HepG2 (cell line): ENCODE measurements at regions not wholly inside any gene's neighbourhood (a gene's known extent, or its start where the extent isn't known, plus 50 kb on each side); places are given as distances from the start of the nearest gene placed in this dataset.

Experiments used
- ATAC-seq: fragments of 200-7000 bp; cut with Tn5 transposase; 3 replicates; pipeline ENCODE4 v1.9.1; 2020; ENCODE audit warnings: mild to moderate bottlenecking, moderate library complexity
- BruUV-seq: library from RNA; stranded (reverse); fragments of 400-500 nt; replicated peaks from 2 replicates; lab custom pipeline; 2021; lab: Mats Ljungman, UMichigan
- CTCF ChIA-PET: fragments of 300-600 bp; formaldehyde crosslinking; extraction: SDS; loops from one replicate; lab custom pipeline; 2021; ENCODE audit warnings: low total read pairs, inconsistent platforms, low intra/inter-chr PET ratio; lab: Yijun Ruan, JAX
- POLR2A ChIA-PET: fragments of 350-600 bp; sonication (Branson Sonifier 250); formaldehyde crosslinking; loops from one replicate; lab custom pipeline; 2020; ENCODE audit warnings: antibody characterized with exemption, inconsistent platforms; lab: Yijun Ruan, JAX
- DNase-seq: peaks from one replicate; pipeline ENCODE4 v3.0.0-alpha.2; 2015; ENCODE audit warnings: low spot score
- FAIRE-seq: peaks from 3 replicates; lab custom pipeline; 2011; peaks lifted over from hg19 to GRCh38; lab: Jason Lieb, UNC
- H2AFZ ChIP-seq: one replicate; pipeline ENCODE4 v1.6.1; 2011; ENCODE audit warnings: low read length, inconsistent platforms
- H3K27ac ChIP-seq: fragments of 300-600 bp; 3 replicates; pipeline ENCODE4 v1.8.0; 2011; ENCODE audit warnings: mixed run types, mild to moderate bottlenecking, mixed read lengths, low read length, inconsistent platforms; ENCODE audit not compliant: insufficient read depth; ENCODE audit errors: extremely low read length
- H3K27me3 ChIP-seq, 2 experiments: fragments of 200-600 bp in 1 of 2; 2 replicates in 1 of 2; 3 replicates in 1 of 2; pipeline versions ENCODE4 v1.6.0 to v1.8.0; 2011; ENCODE audit warnings: low read length in 2 of 2, mild to moderate bottlenecking in 2 of 2, moderate library complexity in 2 of 2, inconsistent platforms in 1 of 2; ENCODE audit not compliant: insufficient read depth in 2 of 2, control insufficient read depth in 1 of 2
- H3K36me3 ChIP-seq, 2 experiments: fragments of 200-600 bp in 1 of 2; replicated peaks in 1 of 2; 2 replicates in 1 of 2; 3 replicates in 1 of 2; pipeline versions ENCODE4 v1.5.1 to v1.8.0; 2011; ENCODE audit warnings: low read length in 2 of 2, inconsistent platforms in 1 of 2; ENCODE audit not compliant: insufficient read depth in 2 of 2, control insufficient read depth in 1 of 2
- H3K4me1 ChIP-seq: 2 replicates; pipeline ENCODE4 v1.5.1; 2012; ENCODE audit warnings: low read length, inconsistent platforms; ENCODE audit not compliant: insufficient read depth
- H3K4me2 ChIP-seq: 2 replicates; pipeline ENCODE4 v1.6.0; 2011; ENCODE audit warnings: low read depth, low read length, inconsistent platforms
- H3K4me3 ChIP-seq, 3 experiments: fragments of 200-600 bp in 1 of 3; sonication (generic), shearing (Covaris generic) in 1 of 3; replicated peaks in 1 of 3; 2 replicates each; pipeline ENCODE4 v1.5.1; 2011 to 2016; ENCODE audit warnings: low read length in 3 of 3, inconsistent platforms in 2 of 3, low read depth in 2 of 3, mild to moderate bottlenecking in 2 of 3, control low read depth in 1 of 3, mixed read lengths in 1 of 3; ENCODE audit not compliant: insufficient read depth in 1 of 3
- H3K79me2 ChIP-seq: one replicate; pipeline ENCODE4 v1.6.1; 2011; ENCODE audit warnings: low read length, inconsistent platforms; ENCODE audit not compliant: insufficient read depth
- H3K9ac ChIP-seq: 2 replicates; pipeline ENCODE4 v1.6.0; 2011; ENCODE audit warnings: mild to moderate bottlenecking, low read depth, low read length, inconsistent platforms; ENCODE audit not compliant: insufficient read depth
- H3K9me3 ChIP-seq: 2 replicates; pipeline ENCODE4 v1.5.1; 2012; ENCODE audit warnings: mild to moderate bottlenecking, low read length
- H4K20me1 ChIP-seq: 2 replicates; pipeline ENCODE4 v1.6.0; 2011; ENCODE audit warnings: inconsistent platforms, mild to moderate bottlenecking, low read length, moderate library complexity; ENCODE audit not compliant: insufficient read depth
- GFI1 ChIP-seq: sonication (generic); formaldehyde crosslinking; IDR thresholded peaks from 2 replicates; pipeline ENCODE4 v1.5.0; 2020; ENCODE audit warnings: missing genetic modification reagents, mild to moderate bottlenecking, borderline replicate concordance
- MEF2D ChIP-seq: sonication (generic); formaldehyde crosslinking; IDR thresholded peaks from 2 replicates; pipeline ENCODE4 v1.5.1; 2020; ENCODE audit warnings: mild to moderate bottlenecking, missing genetic modification reagents
- NFE2L2 ChIP-seq: fragments of 150-350 bp; IDR thresholded peaks from 2 replicates; pipeline ENCODE4 v1.6.1; 2014; ENCODE audit warnings: low read length
- TAF1 ChIP-seq: sonication (generic); formaldehyde crosslinking; IDR thresholded peaks from 2 replicates; pipeline ENCODE4 v1.4.0; 2020; ENCODE audit warnings: missing genetic modification reagents
- TBX3 ChIP-seq: fragments of 450-650 bp; IDR thresholded peaks from 2 replicates; pipeline ENCODE4 v1.6.1; 2017; ENCODE audit warnings: antibody characterized with exemption, mild to moderate bottlenecking, inconsistent platforms, borderline replicate concordance
- XRCC5 ChIP-seq: fragments of 200-400 bp; formaldehyde crosslinking; optimal IDR thresholded peaks from 2 replicates; pipeline ENCODE3; 2017; ENCODE audit warnings: mild to moderate bottlenecking, low read length
- ZBED4 ChIP-seq: sonication (generic); formaldehyde crosslinking; IDR thresholded peaks from 2 replicates; pipeline ENCODE4 v1.4.0; 2020; ENCODE audit warnings: missing genetic modification reagents, borderline replicate concordance
- ZNF512 ChIP-seq: sonication (generic); formaldehyde crosslinking; IDR thresholded peaks from 2 replicates; pipeline ENCODE4 v1.4.0; 2020; ENCODE audit warnings: mild to moderate bottlenecking, missing genetic modification reagents
- ZNF891 ChIP-seq: sonication (generic); formaldehyde crosslinking; IDR thresholded peaks from 2 replicates; pipeline ENCODE4 v1.5.0; 2020; ENCODE audit warnings: mild to moderate bottlenecking, missing genetic modification reagents
- WGBS: methylation state at CpG from one replicate; pipeline ENCODE4 v1.1.6; 2017; ENCODE audit warnings: low lambda C conversion rate; 5-methylcytosine and 5-hydroxymethylcytosine counted together
- in situ Hi-C: cut with HindIII; loops from 2 replicates; pipeline ENCODE4 v1.10.0; 2017; ENCODE audit warnings: low pct_unique_long_range_greater_than_20kb; ENCODE audit not compliant: extremely low pct_ligation_motif_present
- intact Hi-C: fragments of 100-400 bp; cut with micrococcal nuclease; formaldehyde crosslinking; loops from one replicate; pipeline ENCODE4 v1.10.0; 2022; ENCODE audit not compliant: unreplicated experiment

GRCh38 chr7:25754751-25755150 lies 397.2 kb upstream of the NFE2L3 start:
- Histone ChIP-seq H4K20me1 (no peaks in the 10 kb centered on the region), H3K27ac (no peak overlapping the region), H2AFZ (no peak overlapping the region), H3K27me3 (peaks cover 0 to 37% of the 10 kb centered on the region in 2 experiments; a peak in 2 of 5 replicates), H3K9ac (no peak overlapping the region), H3K79me2 (no peaks in the 10 kb centered on the region), H3K36me3 (no peaks in the 10 kb centered on the region), H3K4me2 (no peak overlapping the region), H3K9me3 (no peaks in the 10 kb centered on the region), H3K4me3 (no peak overlapping the region), H3K4me1 (no peaks in the 10 kb centered on the region)
- no TSS peak for BruUV-seq
- in situ Hi-C loops (no loop called here), intact Hi-C loops (no loop called here)
- CTCF ChIA-PET, result no interaction called here
- ATAC-seq (no peak), DNase-seq (no peak), FAIRE-seq (no peak)
- TF ChIP-seq TBX3 (no peak), NFE2L2 (no peak)
- POLR2A ChIA-PET, result no interaction called here
- WGBS, result 70% methylated on average over 1 of the region's 1 CpG

- ChIA-PET CTCF (no interaction called here), POLR2A (no interaction called here)
- H3K79me2 ChIP-seq, result no peaks in the 10 kb centered on the region
- H3K9me3 ChIP-seq, result no peaks in the 10 kb centered on the region
- no peaks in the 10 kb centered on the region for H3K4me1 ChIP-seq
- no peak overlapping the region for H3K27ac ChIP-seq
- H3K36me3 ChIP-seq, result no peaks in the 10 kb centered on the region
- no peak for FAIRE-seq
- no peak overlapping the region for H3K9ac ChIP-seq
- no peaks in the 10 kb centered on the region for H4K20me1 ChIP-seq
- intact Hi-C loops, result no loop called here
- TF ChIP-seq MEF2D (CRISPR knock-in tag), result no peak
- TF ChIP-seq ZBED4 (CRISPR knock-in tag), result no peak
- TF ChIP-seq TAF1 (CRISPR knock-in tag), result no peak
- TF ChIP-seq ZNF512, result no peak
- TF ChIP-seq GFI1 (CRISPR knock-in tag), result no peak
- no peak for TF ChIP-seq XRCC5
- no peak for TF ChIP-seq ZNF891 (CRISPR knock-in tag)
- TF ChIP-seq, all 625 proteins: peak for 0
- Histone ChIP-seq H3K27me3 (peaks cover 0 to 37% of the 10 kb centered on the region in 2 experiments; a peak in 2 of 5 replicates), H3K4me2 (no peak overlapping the region), H2AFZ (no peak overlapping the region), H3K4me3 (no peak overlapping the region)
- no peak for ATAC-seq
- no TSS peak for BruUV-seq
- DNase-seq, result no peak
- in situ Hi-C loops, result no loop called here
These were observed 395.4 kb upstream of the NFE2L3 start for GRCh38 chr7:25756601-25757000.
